ENCODE measurements at regions not wholly inside any gene's neighbourhood (a gene's known extent, or its start where the extent isn't known, plus 50 kb on each side); places are given as distances from the start of the nearest gene placed in this dataset.
"Not testable (repeated sequence)": the region's sequence is repeated elsewhere in the genome, so short reads cannot be mapped to it uniquely, and the experiment has no call there.

DNA sequence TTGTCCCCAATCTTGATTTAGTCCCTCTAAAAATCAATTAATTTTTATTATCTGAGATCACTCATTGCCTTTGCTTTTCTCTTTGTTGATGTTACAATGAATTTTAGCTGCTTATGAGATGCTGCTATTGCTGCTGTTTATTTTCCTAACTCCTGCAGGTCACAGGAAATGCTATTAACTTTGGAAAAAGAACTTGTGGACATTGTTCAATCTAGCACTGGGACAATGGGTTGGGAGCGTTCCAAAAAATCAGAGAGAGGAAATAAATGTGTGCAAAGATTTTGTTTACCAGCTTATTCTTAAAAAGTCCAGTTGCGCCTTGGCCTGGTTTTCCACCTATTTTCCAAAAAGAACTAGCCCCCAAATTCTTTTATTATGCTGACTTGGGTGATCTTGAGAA is 268.3 kb downstream of the PTH2R start:
- no peak for DNase-seq
- no peak overlapping the region for H3K27ac ChIP-seq (ENCODE audit: low read length)

DNA sequence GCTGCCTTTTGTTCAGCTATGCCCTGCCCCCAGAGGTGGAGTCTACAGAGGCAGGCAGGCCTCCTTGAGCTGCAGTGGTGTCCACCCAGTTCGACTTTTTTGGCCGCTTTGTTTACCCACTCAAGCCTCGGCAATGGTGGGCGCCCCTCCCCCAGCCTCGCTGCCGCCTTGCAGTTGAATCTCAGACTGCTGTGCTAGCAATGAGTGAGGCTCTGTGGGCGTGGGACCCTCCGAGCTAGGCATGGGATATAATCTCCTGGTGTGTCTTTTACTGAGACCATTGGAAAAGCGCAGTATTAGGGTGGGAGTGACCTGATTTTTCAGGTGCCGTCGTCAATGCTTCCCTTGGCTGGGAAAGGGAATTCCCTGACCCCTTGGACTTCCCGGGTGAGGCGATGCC is 279.3 kb downstream of the PTH2R start:
- not testable (repeated sequence) for H3K36me3 ChIP-seq (ENCODE audit: insufficient read depth, low read length); H3K4me1 ChIP-seq (ENCODE audit: low read length); H3K79me2 ChIP-seq (ENCODE audit: low read length); DNase-seq; H3K4me2 ChIP-seq (ENCODE audit: low read depth, low read length, poor library complexity, severe bottlenecking); H3K27me3 ChIP-seq (ENCODE audit: low read length); H3K27ac ChIP-seq (ENCODE audit: low read length); H3K4me3 ChIP-seq (ENCODE audit: low read length); H3K9ac ChIP-seq (ENCODE audit: low read length); H4K20me1 ChIP-seq (ENCODE audit: insufficient read depth, low read depth, low read length); H2AFZ ChIP-seq (ENCODE audit: low read length); H3K9me2 ChIP-seq (replicated peaks; ENCODE audit: insufficient read depth, low read length); H3K9me3 ChIP-seq (ENCODE audit: low read length)

More for the DNA sequence above, 268.3 kb downstream of the PTH2R start:
- Histone ChIP-seq H3K27me3 (ENCODE audit: low read length) (no peaks in the 10 kb centered on the region), H3K4me3 (ENCODE audit: low read length) (no peak overlapping the region), H3K4me1 (ENCODE audit: low read length) (no peaks in the 10 kb centered on the region), H3K4me2 (ENCODE audit: low read depth, low read length, poor library complexity, severe bottlenecking) (no peak overlapping the region), H3K9me2 (replicated peaks; ENCODE audit: insufficient read depth, low read length) (no peaks in the 10 kb centered on the region), H4K20me1 (ENCODE audit: insufficient read depth, low read depth, low read length) (no peaks in the 10 kb centered on the region), H3K9me3 (ENCODE audit: low read length) (no peaks in the 10 kb centered on the region), H2AFZ (ENCODE audit: low read length) (no peak overlapping the region), H3K36me3 (ENCODE audit: insufficient read depth, low read length) (no peaks in the 10 kb centered on the region), H3K79me2 (ENCODE audit: low read length) (no peaks in the 10 kb centered on the region), H3K9ac (ENCODE audit: low read length) (no peak overlapping the region)

DNA sequence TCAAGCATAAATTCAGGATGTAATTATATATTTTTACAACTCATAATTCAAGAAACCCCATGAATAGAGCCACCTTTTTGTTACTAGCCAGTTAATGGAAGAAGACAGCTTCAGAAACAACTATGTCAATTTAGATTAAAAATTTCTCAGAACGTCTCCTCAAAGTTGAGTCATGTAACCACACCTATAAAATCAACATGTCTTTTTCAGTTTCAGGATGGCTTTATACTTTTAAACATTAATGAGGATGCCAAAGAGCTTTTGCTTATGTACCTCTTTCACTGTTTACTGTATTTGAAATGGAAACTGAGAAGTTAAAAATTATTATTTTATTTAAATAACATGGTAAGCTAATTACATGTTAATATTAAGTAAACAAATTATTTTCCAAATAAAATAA is 280.1 kb downstream of the PTH2R start:
- no peaks in the 10 kb centered on the region for H3K9me3 ChIP-seq (ENCODE audit: low read length)
- no peaks in the 10 kb centered on the region for H3K27me3 ChIP-seq (ENCODE audit: low read length)
- H3K4me1 ChIP-seq (ENCODE audit: low read length): no peaks in the 10 kb centered on the region
- H3K9ac ChIP-seq (ENCODE audit: low read length): no peak overlapping the region
- H3K27ac ChIP-seq (ENCODE audit: low read length): no peak overlapping the region
- H3K4me3 ChIP-seq (ENCODE audit: low read length): no peak overlapping the region
- no peak overlapping the region for H3K4me2 ChIP-seq (ENCODE audit: low read depth, low read length, poor library complexity, severe bottlenecking)
- H3K9me2 ChIP-seq (replicated peaks; ENCODE audit: insufficient read depth, low read length): no peaks in the 10 kb centered on the region
- no peaks in the 10 kb centered on the region for H3K79me2 ChIP-seq (ENCODE audit: low read length)
- H2AFZ ChIP-seq (ENCODE audit: low read length): no peak overlapping the region
- DNase-seq: no peak
- H3K36me3 ChIP-seq (ENCODE audit: insufficient read depth, low read length): no peaks in the 10 kb centered on the region
- H4K20me1 ChIP-seq (ENCODE audit: insufficient read depth, low read depth, low read length): no peaks in the 10 kb centered on the region

DNA sequence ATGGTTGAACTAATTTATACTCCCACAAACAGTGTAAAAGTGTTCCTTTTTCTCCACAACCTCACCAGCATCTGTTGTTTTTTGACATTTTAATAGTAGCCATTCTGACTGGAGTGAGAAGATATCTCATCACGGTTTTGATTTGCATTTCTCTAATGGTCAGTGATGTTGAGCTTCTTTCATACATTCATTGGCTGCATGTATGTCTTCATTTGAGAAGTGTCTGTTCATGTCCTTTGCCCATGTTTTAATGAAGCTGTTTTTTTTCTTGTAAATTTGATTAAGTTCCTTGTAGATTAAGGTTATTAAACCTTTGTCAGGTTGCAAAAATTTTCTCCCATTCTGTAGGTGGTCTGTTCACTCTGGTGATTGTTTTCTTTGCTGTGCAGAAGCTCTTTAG is 281.1 kb downstream of the PTH2R start:
- H3K27me3 ChIP-seq (ENCODE audit: low read length); H4K20me1 ChIP-seq (ENCODE audit: insufficient read depth, low read depth, low read length); H3K79me2 ChIP-seq (ENCODE audit: low read length); H3K4me1 ChIP-seq (ENCODE audit: low read length); H2AFZ ChIP-seq (ENCODE audit: low read length); DNase-seq; H3K9me2 ChIP-seq (replicated peaks; ENCODE audit: insufficient read depth, low read length); H3K4me3 ChIP-seq (ENCODE audit: low read length); H3K4me2 ChIP-seq (ENCODE audit: low read depth, low read length, poor library complexity, severe bottlenecking); H3K27ac ChIP-seq (ENCODE audit: low read length); H3K9me3 ChIP-seq (ENCODE audit: low read length); H3K36me3 ChIP-seq (ENCODE audit: insufficient read depth, low read length); H3K9ac ChIP-seq (ENCODE audit: low read length): not testable (repeated sequence)

DNA sequence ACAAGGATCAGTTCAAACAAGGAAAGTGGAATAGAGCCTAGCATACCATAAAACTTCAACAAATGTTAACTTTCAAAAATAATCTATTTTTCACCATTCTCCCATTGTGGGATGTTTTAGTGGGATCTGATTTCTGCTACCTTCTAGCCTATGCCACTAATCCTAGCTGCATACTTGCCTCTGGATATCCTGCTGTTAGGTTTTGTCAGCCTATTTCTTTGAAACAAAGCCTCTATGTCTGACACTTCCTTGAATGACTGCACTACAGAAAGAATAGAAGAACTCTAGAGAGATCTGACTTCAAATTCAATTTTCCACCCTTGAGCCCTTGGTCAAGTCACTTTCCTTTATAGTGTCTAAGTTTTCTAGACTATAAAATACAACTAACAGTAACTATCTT is 291.5 kb downstream of the PTH2R start:
- H3K27ac ChIP-seq (ENCODE audit: low read length): no peak overlapping the region
- DNase-seq: no peak
- no peaks in the 10 kb centered on the region for H3K9me3 ChIP-seq (ENCODE audit: low read length)
- H4K20me1 ChIP-seq (ENCODE audit: insufficient read depth, low read depth, low read length): no peaks in the 10 kb centered on the region
- no peaks in the 10 kb centered on the region for H3K79me2 ChIP-seq (ENCODE audit: low read length)
- H3K4me2 ChIP-seq (ENCODE audit: low read depth, low read length, poor library complexity, severe bottlenecking): no peak overlapping the region
- no peak overlapping the region for H3K4me3 ChIP-seq (ENCODE audit: low read length)
- H2AFZ ChIP-seq (ENCODE audit: low read length): no peak overlapping the region
- no peaks in the 10 kb centered on the region for H3K9me2 ChIP-seq (replicated peaks; ENCODE audit: insufficient read depth, low read length)
- no peaks in the 10 kb centered on the region for H3K4me1 ChIP-seq (ENCODE audit: low read length)
- H3K27me3 ChIP-seq (ENCODE audit: low read length): no peaks in the 10 kb centered on the region
- H3K36me3 ChIP-seq (ENCODE audit: insufficient read depth, low read length): no peaks in the 10 kb centered on the region
- H3K9ac ChIP-seq (ENCODE audit: low read length): no peak overlapping the region

DNA sequence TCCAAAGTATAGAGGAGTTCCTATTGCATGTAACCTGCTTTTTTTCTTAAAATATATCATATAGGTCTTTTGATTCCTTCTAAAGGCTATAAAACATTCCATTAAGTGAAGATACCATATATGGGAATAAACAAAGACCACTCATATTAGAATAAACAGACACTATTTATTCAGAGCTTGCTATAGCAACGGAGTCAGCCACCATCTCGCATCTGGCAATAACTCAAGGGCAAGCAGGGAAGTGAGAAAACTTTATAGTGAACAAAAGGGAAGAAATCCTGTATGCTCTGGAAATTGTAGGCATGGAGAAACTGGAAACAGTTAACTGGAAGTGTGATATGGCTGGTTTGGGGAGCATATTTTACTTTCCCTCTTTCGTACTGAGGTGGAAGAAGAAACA is 301.9 kb downstream of the PTH2R start:
- DNase-seq: no peak
- Histone ChIP-seq H3K9me2 (replicated peaks; ENCODE audit: insufficient read depth, low read length) (no peaks in the 10 kb centered on the region), H3K79me2 (ENCODE audit: low read length) (no peaks in the 10 kb centered on the region), H3K27me3 (ENCODE audit: low read length) (no peaks in the 10 kb centered on the region), H3K36me3 (ENCODE audit: insufficient read depth, low read length) (no peaks in the 10 kb centered on the region), H3K9ac (ENCODE audit: low read length) (no peak overlapping the region), H3K4me3 (ENCODE audit: low read length) (no peak overlapping the region), H3K4me1 (ENCODE audit: low read length) (no peaks in the 10 kb centered on the region), H2AFZ (ENCODE audit: low read length) (no peak overlapping the region), H4K20me1 (ENCODE audit: insufficient read depth, low read depth, low read length) (no peaks in the 10 kb centered on the region), H3K9me3 (ENCODE audit: low read length) (no peaks in the 10 kb centered on the region), H3K4me2 (ENCODE audit: low read depth, low read length, poor library complexity, severe bottlenecking) (no peak overlapping the region), H3K27ac (ENCODE audit: low read length) (no peak overlapping the region)

DNA sequence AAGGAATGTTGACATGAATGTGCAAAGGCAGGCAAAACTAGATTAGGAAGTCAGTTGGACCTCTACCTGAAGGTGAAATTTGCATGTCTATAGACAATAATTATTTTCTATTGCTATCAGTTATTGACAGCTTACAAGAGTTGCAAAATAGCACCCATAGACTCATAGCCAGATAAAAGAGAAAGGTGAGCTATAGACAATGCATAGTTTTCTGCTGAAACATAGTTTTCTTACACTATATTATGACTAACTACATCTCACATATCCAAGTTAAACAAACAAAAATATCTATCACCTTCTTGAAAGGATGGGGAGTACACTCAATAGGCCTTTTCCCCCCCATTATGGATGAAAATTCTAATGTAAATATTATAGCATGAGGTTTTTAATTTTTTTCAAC is 305.0 kb downstream of the PTH2R start:
- no peak overlapping the region for H3K4me2 ChIP-seq (ENCODE audit: low read depth, low read length, poor library complexity, severe bottlenecking)
- H3K27me3 ChIP-seq (ENCODE audit: low read length): no peaks in the 10 kb centered on the region
- H2AFZ ChIP-seq (ENCODE audit: low read length): no peak overlapping the region
- H3K9me3 ChIP-seq (ENCODE audit: low read length): no peaks in the 10 kb centered on the region
- H3K4me1 ChIP-seq (ENCODE audit: low read length): no peaks in the 10 kb centered on the region
- H3K36me3 ChIP-seq (ENCODE audit: insufficient read depth, low read length): no peaks in the 10 kb centered on the region
- DNase-seq: no peak
- H4K20me1 ChIP-seq (ENCODE audit: insufficient read depth, low read depth, low read length): no peaks in the 10 kb centered on the region
- no peak overlapping the region for H3K4me3 ChIP-seq (ENCODE audit: low read length)
- H3K9ac ChIP-seq (ENCODE audit: low read length): no peak overlapping the region
- H3K27ac ChIP-seq (ENCODE audit: low read length): no peak overlapping the region
- H3K9me2 ChIP-seq (replicated peaks; ENCODE audit: insufficient read depth, low read length): no peaks in the 10 kb centered on the region
- no peaks in the 10 kb centered on the region for H3K79me2 ChIP-seq (ENCODE audit: low read length)

DNA sequence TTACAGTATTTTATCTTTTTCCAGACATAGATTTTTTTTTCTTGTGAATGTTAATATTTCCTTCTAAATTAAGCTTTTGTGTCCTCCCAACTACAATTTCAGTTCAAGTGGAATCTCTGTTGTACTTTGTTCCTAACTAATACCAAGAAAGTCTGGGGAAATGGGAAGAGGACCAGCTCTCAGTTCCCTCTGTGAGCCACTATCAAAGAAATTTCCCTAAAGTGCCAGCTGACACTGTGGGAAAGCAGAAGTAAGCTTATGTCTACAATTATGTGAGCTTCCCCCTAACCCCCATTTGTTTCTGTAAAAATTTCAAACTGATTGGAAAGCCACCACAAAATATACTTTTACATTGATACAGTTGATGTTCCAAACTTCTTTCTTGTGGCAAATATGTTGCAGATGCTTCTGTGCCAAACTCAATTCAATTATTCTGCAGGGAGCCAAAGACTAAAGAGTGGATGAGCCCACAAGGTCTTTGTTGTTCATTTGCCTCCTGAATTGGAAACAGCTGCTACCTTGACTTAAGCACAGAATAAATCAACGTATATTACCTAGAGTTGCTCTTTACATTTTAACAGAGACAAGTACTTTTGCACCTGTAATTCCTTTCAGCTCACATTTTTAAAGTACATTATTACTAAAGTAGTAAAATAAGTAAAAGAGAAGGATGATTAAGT is 306.6 kb downstream of the PTH2R start:
- Histone ChIP-seq H2AFZ (ENCODE audit: low read length) (no peak overlapping the region), H3K36me3 (ENCODE audit: insufficient read depth, low read length) (no peaks in the 10 kb centered on the region), H3K79me2 (ENCODE audit: low read length) (no peaks in the 10 kb centered on the region), H3K9me3 (ENCODE audit: low read length) (no peaks in the 10 kb centered on the region), H3K9me2 (replicated peaks; ENCODE audit: insufficient read depth, low read length) (no peaks in the 10 kb centered on the region), H3K4me2 (ENCODE audit: low read depth, low read length, poor library complexity, severe bottlenecking) (no peak overlapping the region), H3K27ac (ENCODE audit: low read length) (no peak overlapping the region), H3K4me3 (ENCODE audit: low read length) (no peak overlapping the region), H3K9ac (ENCODE audit: low read length) (no peak overlapping the region), H4K20me1 (ENCODE audit: insufficient read depth, low read depth, low read length) (no peaks in the 10 kb centered on the region), H3K4me1 (ENCODE audit: low read length) (no peaks in the 10 kb centered on the region), H3K27me3 (ENCODE audit: low read length) (no peaks in the 10 kb centered on the region)
- no peak for DNase-seq

DNA sequence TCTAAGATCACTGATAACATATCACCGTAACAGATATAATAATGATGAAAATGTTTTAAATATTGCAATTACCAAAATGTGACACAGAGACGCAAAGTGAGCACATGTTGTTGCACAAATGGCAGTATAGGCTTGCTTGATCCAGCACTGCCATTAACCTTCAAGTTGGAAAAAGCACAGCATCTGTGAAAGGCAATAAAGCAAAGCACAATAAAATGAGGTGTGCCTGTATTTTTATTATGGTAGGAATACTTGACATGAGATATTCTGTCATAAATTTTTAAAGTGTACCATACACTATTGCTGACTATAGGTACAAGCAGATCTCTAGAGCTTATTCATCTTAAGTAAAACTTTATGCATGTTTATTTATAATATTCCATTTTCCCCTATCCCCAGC is 312.2 kb downstream of the PTH2R start:
- Histone ChIP-seq H3K9me3 (ENCODE audit: low read length) (no peaks in the 10 kb centered on the region), H3K36me3 (ENCODE audit: insufficient read depth, low read length) (no peaks in the 10 kb centered on the region), H3K4me2 (ENCODE audit: low read depth, low read length, poor library complexity, severe bottlenecking) (no peak overlapping the region), H3K9ac (ENCODE audit: low read length) (no peak overlapping the region), H3K79me2 (ENCODE audit: low read length) (no peaks in the 10 kb centered on the region), H3K9me2 (replicated peaks; ENCODE audit: insufficient read depth, low read length) (no peaks in the 10 kb centered on the region), H3K27ac (ENCODE audit: low read length) (no peak overlapping the region), H2AFZ (ENCODE audit: low read length) (no peak overlapping the region), H3K27me3 (ENCODE audit: low read length) (no peaks in the 10 kb centered on the region), H3K4me3 (ENCODE audit: low read length) (no peak overlapping the region), H4K20me1 (ENCODE audit: insufficient read depth, low read depth, low read length) (no peaks in the 10 kb centered on the region), H3K4me1 (ENCODE audit: low read length) (no peaks in the 10 kb centered on the region)
- DNase-seq: no peak

Data from Karpas-422 (cell line).